Gastrocnemius medialis (tissue), 4 donors: ENCODE measurements at regions not wholly inside any gene's neighbourhood (a gene's known extent, or its start where the extent isn't known, plus 50 kb on each side); places are given as distances from the start of the nearest gene placed in this dataset.

Source experiments
- ATAC-seq, 2 donors: fragments of 150-250 bp; one replicate each; pipeline ENCODE4 v1.9.1; 2016
- DNase-seq, 2 donors: peaks; one replicate each; pipeline ENCODE4 v3.0.0-alpha.2; 2019
- H3K27ac ChIP-seq, 4 donors: fragments of 200-600 bp; sonication (generic); 1 replicate in 1 of 4; 2 replicates in 3 of 4; pipeline ENCODE4 v1.5.1; 2016 to 2018; ENCODE audit warnings: mild to moderate bottlenecking in 2 of 4, moderate library complexity in 1 of 4
- H3K27me3 ChIP-seq, 3 donors: fragments of 200-600 bp; sonication (generic) in 2 of 3; 1 replicate in 1 of 3; 2 replicates in 2 of 3; pipeline versions ENCODE4 v1.5.1 to v1.6.0; 2016 to 2019; ENCODE audit warnings: mild to moderate bottlenecking in 1 of 3, moderate library complexity in 1 of 3
- H3K36me3 ChIP-seq, 2 donors: fragments of 200-600 bp; sonication (generic) in 1 of 2; one replicate each; pipeline ENCODE4 v1.5.1; 2017 to 2018
- H3K4me1 ChIP-seq, 2 donors: fragments of 200-600 bp; sonication (generic) in 1 of 2; one replicate each; pipeline ENCODE4 v1.5.1; 2016 to 2017; ENCODE audit warnings: mild to moderate bottlenecking in 2 of 2
- H3K4me3 ChIP-seq, 4 donors: fragments of 200-600 bp; sonication (generic) in 3 of 4; 1 replicate in 1 of 4; 2 replicates in 3 of 4; pipeline ENCODE4 v1.5.1; 2016 to 2019; ENCODE audit warnings: mild to moderate bottlenecking in 2 of 4
- H3K9me3 ChIP-seq, 3 donors: fragments of 200-600 bp; sonication (generic) in 2 of 3; 1 replicate in 1 of 3; 2 replicates in 2 of 3; pipeline ENCODE4 v1.5.1; 2016 to 2019
- CTCF ChIP-seq, 5 experiments: fragments of 450-650 bp in 3 of 5; fragments of 200-600 bp in 2 of 5; sonication (generic) in 2 of 5; IDR thresholded peaks in 4 of 5; conservative IDR thresholded peaks in 1 of 5; 1 replicate in 4 of 5; 2 replicates in 1 of 5; pipeline ENCODE4 v1.5.1; 2016 to 2019; ENCODE audit warnings: antibody characterized with exemption in 5 of 5, mild to moderate bottlenecking in 3 of 5, moderate library complexity in 3 of 5
- POLR2A ChIP-seq, 2 donors: fragments of 450-650 bp; IDR thresholded peaks; one replicate each; pipeline ENCODE4 v1.6.1; 2017; ENCODE audit warnings: antibody characterized with exemption in 2 of 2, mild to moderate bottlenecking in 2 of 2, moderate library complexity in 2 of 2
- in situ Hi-C, 4 donors: fragments of 200-750 bp; cut with MboI; loops; one replicate each; pipeline versions ENCODE4 v1.15.0 to v1.8.0; 2017; ENCODE audit warnings: low sequenced_read_pairs in 4 of 4
- intact Hi-C: fragments of 100-400 bp; cut with DNase I; formaldehyde crosslinking; loops from one replicate; pipeline ENCODE4 v1.15.1; 2023; ENCODE audit warnings: low total_unique reads

GRCh38 chr18:27382567-27383216 is 197.6 kb upstream of the CHST9 start:
- ATAC-seq (no peak), DNase-seq (no peak)
- no peak for TF ChIP-seq POLR2A (IDR thresholded peaks at IDR 0.05)
- TF ChIP-seq CTCF (IDR thresholded peaks at IDR 0.05 in 4 of 5, conservative IDR thresholded peaks at IDR 0.05 in 1 of 5) = no peak
- intact Hi-C loops = no loop called here
- Histone ChIP-seq H3K36me3 (no peaks in the 10 kb centered on the region), H3K4me3 (no peak overlapping the region), H3K4me1 (peaks cover 0 to 5% of the 10 kb centered on the region in 2 donors), H3K27ac (no peak overlapping the region), H3K27me3 (no peaks in the 10 kb centered on the region), H3K9me3 (no peaks in the 10 kb centered on the region)
- in situ Hi-C loops = loop anchor here in 1 of 4 donors (25.0 kb wide), 1 partner anchor 95 kb away; no protein-coding TSS in a partner anchor

- TF ChIP-seq CTCF (IDR thresholded peaks at IDR 0.05 in 4 of 5, conservative IDR thresholded peaks at IDR 0.05 in 1 of 5) = no peak
- no peak for TF ChIP-seq POLR2A (IDR thresholded peaks at IDR 0.05)
- H3K36me3 ChIP-seq = no peaks in the 10 kb centered on the region
- in situ Hi-C loops = loop anchor here in 1 of 4 donors (5.0 to 25.0 kb wide), 2 partner anchors 91 to 219 kb away; no protein-coding TSS in a partner anchor
- DNase-seq (peak; percentile 13 to 19), ATAC-seq (peak; percentile 81 to 87)
- no peak overlapping the region for H3K4me3 ChIP-seq
- intact Hi-C loops = loop anchor here (5.0 kb wide), 1 partner anchor 34 kb away; no protein-coding TSS in a partner anchor
- no peaks in the 10 kb centered on the region for H3K27me3 ChIP-seq
- H3K27ac ChIP-seq = peak overlapping the region in 2 of 4 donors; percentile 33 to 39
- H3K9me3 ChIP-seq = no peaks in the 10 kb centered on the region
- H3K4me1 ChIP-seq = peaks cover 0 to 5% of the 10 kb centered on the region in 2 donors
Observed at GRCh38 chr18:27378431-27379095, 193.5 kb upstream of the CHST9 start.

- Histone ChIP-seq H3K27me3 (no peaks in the 10 kb centered on the region), H3K27ac (no peak overlapping the region), H3K36me3 (no peaks in the 10 kb centered on the region), H3K9me3 (no peaks in the 10 kb centered on the region), H3K4me1 (peaks cover 0 to 5% of the 10 kb centered on the region in 2 donors), H3K4me3 (no peak overlapping the region)
- no peak for TF ChIP-seq POLR2A (IDR thresholded peaks at IDR 0.05)
- TF ChIP-seq CTCF (IDR thresholded peaks at IDR 0.05 in 4 of 5, conservative IDR thresholded peaks at IDR 0.05 in 1 of 5) = no peak
- in situ Hi-C loops = loop anchor here in 1 of 4 donors (5.0 to 25.0 kb wide), 2 partner anchors 90 to 220 kb away; no protein-coding TSS in a partner anchor
- intact Hi-C loops = loop anchor here (5.0 kb wide), 1 partner anchor 35 kb away; no protein-coding TSS in a partner anchor
- DNase-seq = no peak
- ATAC-seq = no peak
Observed at GRCh38 chr18:27377251-27377650, 192.1 kb upstream of the CHST9 start.

DNA sequence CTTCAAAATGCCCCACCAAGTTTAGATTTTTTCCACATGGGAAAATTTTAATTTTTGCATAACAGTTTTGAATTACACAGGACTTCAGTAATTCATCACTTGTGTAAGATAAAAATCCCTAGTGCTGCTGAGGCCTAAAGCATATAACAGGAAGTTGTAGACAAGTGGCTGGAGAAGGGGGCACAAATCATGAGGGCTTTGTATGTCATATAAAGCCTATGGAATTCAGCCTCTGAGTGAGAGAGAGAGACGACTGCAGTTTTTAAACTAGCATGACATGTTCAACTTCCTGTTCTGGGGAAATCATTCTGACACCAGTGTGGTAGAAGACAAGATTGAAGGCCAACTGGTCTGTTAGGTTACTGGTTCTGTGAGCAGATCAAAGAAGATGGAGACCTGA is 187.3 kb upstream of the CHST9 start:
- DNase-seq = no peak
- Histone ChIP-seq H3K27ac (no peak overlapping the region), H3K4me3 (no peak overlapping the region), H3K36me3 (no peaks in the 10 kb centered on the region), H3K4me1 (no peaks in the 10 kb centered on the region), H3K27me3 (no peaks in the 10 kb centered on the region), H3K9me3 (no peaks in the 10 kb centered on the region)
- in situ Hi-C loops = no loop called here
- ATAC-seq = no peak
- intact Hi-C loops = no loop called here
- TF ChIP-seq CTCF (IDR thresholded peaks at IDR 0.05 in 4 of 5, conservative IDR thresholded peaks at IDR 0.05 in 1 of 5) (no peak), POLR2A (IDR thresholded peaks at IDR 0.05) (no peak)
